ENCODE measurements at regions not wholly inside any gene's neighbourhood (a gene's known extent, or its start where the extent isn't known, plus 50 kb on each side); places are given as distances from the start of the nearest gene placed in this dataset.
"Not testable (repeated sequence)": the region's sequence is repeated elsewhere in the genome, so short reads cannot be mapped to it uniquely, and the experiment has no call there.

DNA sequence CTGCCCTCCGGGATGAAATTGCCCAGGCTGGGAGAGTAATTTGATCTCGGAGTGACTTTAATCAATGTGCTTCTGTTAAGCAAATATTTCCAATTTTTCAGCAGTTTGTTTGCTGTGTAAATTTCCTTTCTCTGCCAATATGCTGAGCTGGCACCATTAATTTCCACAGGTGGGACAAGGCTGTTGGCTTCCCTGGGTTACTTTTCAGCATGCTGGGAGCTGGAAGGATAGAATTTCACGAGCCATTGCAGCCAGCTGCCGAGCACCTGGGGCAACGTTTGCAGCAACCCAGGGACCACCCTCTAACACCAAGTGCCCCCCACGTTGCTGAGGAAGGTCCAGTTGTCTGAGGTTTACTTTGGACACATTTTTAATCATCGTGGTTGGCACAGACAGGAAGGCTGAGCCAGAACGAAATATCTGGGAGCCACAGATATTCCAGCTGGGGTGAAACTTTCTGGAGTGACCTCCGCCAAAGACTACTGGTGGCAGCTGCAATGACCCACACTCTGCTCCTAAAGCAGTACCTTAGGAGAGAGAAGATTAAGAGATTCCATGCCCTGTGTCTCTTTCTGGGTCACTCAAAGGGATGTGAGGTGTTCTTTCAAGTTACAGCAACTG is 293.3 kb upstream of the RGMA start:
- intact Hi-C loops (cut with micrococcal nuclease), result no loop called here

DNA sequence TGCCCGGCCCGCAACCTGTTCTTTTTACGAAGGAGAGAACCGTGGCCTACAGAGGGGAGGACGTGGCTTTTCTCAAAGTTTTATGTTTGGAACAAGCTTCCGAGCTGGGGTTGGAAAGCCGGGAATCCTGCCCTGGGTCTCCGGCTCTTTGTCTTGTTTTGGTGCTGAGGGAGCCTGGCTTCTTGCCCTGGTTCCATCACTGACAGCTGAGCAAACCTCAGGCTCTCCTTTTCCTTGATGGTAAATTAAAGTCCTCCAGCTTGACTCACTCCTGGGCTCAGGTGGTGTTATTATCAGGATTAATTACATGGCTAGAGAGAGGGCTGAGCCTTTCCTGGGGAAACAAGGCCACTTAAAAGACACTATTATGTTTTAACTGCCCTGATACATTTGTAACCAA is 289.5 kb upstream of the RGMA start:
- intact Hi-C loops (cut with micrococcal nuclease), result no loop called here

DNA sequence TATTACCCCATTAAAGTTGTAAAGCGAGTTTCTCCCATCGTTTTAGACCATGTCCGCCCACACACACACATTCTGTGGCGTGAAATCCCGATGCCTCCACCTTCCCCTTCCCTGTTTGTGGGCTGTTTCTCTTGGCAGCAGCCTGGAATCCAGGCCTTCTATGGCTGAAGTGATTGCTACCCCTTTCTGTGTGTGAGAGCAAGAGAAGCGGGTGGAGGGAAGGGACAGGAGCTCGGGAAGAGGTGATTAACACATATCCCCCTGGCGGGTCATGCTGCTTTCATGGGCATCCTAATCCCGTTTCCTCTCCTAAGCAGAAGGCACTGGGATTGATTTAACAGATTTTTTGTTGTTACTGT is 283.8 kb upstream of the RGMA start:
- intact Hi-C loops (cut with micrococcal nuclease), result no loop called here

DNA sequence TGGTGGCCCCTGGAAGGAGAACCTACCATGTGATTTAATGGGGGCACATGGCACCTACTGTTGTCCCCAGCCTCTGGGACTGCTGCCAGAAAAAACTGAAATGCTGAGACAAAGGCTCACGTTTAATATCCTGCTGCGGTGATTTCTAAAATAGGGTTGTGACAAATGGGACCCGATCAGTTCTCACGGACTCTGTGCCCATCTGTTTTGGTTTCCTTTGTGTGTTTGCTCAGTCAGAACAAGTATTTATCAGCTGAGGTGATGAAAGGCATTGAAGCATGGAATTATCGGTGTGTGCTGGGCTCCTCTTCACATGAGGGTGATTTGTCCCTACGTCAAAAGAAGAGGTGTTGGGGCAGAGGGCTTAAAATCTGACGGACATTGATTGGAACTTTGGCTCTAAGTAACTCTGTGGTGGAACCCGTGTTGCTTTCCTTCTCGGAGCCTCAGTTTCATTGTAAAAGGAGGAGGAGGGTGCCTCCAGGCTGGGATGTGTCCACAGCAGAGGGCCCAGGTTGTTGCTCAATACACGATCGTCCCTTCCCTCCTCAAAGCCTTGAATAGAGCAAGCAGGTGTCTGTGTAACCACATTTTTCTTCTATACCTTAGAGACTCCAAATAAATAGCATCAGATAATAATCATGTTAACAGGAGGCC is 283.3 kb upstream of the RGMA start:
- intact Hi-C loops (cut with micrococcal nuclease), result no loop called here

DNA sequence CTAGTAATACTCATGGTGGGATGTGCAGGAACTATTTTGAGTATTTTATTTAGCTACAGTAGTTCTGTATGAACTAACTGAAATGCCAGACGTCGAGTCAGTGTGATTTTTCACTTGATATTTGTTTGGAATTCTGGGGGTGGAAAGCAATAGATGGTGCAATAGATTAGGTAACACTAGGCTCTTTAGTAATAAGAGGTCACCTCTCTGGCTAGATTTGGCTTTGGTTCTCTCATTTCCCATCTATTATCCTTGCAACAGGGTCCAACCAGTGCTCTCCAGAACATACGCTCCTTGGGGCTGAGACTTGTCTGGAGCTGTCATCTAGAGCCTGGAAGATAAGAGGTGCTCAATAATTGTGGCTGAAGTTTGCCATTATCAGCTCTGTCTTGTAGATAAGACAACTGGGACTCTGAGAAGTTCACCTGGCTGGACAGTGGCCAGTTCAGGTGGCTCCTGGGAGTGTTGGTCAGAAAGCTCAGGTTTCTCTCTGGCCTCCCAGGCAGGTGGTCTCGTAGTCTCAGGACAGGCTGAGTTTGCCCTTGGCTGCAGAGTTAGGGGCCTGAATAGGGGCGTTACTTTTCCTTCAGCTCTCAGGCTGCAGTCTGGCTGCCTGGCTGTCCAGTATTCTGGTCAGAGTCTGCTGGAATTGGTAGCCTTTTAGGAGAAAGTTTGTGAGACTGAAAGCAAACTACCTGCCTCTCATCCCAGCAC is 277.5 kb upstream of the RGMA start:
- intact Hi-C loops (cut with micrococcal nuclease), result no loop called here

DNA sequence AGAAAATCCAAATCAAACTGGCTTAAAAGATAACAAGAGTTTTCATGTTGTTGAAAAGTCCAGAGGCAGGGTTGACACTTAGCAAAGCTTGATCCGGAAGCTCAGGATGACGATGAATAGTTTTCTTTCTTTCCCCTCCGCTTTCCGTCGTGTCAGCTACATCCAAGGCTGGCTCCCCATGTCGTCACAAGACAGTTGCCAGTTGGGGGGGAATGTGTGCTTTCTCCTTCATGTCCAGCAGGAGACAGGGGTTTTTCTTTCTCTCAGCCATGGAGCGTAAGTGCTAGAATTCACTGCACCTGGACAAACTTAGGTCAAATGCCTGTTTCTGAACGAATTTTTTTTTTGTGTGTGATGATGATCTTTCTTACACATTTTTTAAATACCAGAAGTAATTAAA is 273.8 kb upstream of the RGMA start:
- intact Hi-C loops (cut with micrococcal nuclease), result no loop called here

DNA sequence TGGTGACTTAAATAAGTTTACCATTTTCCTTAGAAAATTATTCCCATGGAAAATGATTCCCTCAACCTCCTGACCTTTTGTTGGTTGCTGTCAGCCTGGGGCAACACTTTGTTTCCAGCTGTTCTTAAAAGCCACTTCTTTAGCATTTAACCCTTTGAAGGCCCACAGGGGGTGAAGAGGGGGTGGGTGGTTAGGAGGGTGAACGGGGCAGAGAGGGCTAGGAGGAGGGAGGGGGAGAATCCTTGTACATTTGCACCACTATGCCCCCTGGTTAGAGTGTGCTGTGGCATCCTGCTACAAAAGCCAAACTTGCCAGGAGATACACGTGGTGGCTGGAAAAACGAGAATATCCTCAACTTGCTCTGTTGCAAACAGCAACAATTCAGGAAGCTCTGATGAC is 273.2 kb upstream of the RGMA start:
- intact Hi-C loops (cut with micrococcal nuclease), result no loop called here

DNA sequence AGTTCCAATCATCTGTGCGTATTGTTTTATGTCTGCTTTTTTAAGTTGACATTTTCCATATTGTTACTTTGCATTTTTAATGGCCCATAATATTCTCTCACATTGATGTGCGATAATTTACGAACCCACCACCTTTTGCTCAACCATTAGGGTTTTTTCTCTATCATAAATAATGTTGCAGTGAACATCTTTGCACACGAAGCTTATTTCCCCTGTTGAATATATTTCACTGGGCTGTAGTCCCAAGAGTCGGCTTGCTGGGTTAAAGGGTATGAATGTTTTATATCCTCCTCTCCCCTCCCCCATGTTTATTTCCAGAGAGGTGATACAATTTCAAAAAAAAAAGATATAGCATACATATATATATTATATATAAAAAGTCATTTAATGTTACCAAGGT is 272.7 kb upstream of the RGMA start:
- intact Hi-C loops (cut with micrococcal nuclease), result no loop called here

DNA sequence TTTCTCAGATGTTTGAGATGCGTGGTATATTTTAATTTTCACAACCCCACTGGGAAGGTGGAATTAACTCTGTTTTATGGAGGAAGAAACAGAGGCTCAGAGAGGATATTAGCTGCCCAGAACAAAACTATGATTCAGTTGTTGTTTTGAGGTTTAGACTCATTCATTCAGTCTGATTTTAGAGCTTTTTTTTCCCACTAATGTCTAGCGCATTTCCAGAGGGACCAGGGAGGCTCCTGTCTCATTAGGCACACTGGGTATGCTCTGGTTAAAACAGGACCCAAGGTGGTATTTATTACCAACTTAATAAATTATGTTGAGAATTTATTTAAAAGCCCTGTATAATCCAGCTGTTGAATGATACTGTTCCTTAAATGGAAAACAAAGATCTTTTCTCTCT is 272.0 kb upstream of the RGMA start:
- intact Hi-C loops (cut with micrococcal nuclease), result no loop called here

DNA sequence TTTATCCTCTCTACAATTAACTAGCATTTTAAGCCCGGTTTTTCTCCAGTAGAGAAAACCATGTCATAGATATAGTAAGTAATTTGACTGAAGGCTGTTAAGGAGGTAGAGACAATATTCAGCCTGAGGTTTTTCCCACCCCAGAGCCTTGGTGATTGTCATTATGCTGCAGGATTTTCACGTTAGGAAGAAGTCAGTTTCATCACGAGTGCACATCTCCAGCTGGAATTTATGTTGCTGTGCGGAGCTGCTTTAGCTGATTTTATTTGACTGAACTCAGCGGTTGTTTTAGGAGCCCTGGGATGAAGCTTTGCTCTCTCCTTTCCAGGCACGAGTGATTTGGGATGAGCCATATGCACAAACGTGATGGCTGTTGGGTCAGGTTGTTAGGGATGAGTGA is 271.3 kb upstream of the RGMA start:
- intact Hi-C loops (cut with micrococcal nuclease), result no loop called here

DNA sequence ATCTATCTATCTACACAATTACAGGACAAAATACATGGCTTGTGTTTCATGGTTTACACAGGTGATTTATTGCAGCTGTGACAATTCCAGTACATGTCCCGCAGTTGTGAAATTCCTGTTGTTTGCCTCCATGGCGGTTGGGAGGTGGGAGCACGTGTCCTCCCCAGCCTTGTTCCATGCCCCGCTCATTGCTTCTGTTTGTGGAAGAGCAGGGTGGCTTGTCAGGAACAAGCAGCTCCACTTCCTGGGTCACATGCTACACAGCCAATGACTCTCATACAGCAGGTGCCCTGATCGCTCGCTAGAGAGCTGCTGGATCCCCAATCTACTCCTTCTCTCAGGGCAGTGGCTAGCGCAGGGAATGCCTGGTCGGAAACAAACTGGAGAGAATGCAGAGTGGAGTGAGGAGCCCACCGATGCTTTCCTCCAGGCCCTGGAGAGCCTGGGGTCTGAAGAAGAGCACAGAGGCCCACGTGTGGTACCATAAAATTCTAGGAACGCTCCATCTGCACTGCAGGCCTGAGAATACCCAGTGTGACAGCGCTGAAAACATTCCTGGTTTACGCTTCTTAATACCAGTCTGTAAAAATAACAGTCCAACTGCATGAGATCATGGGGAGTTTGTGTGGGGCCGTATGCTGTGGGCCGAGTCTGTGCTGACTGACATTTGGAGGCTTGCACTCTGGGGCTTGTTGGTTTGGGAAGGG is 270.6 kb upstream of the RGMA start:
- intact Hi-C loops (cut with micrococcal nuclease), result no loop called here

DNA sequence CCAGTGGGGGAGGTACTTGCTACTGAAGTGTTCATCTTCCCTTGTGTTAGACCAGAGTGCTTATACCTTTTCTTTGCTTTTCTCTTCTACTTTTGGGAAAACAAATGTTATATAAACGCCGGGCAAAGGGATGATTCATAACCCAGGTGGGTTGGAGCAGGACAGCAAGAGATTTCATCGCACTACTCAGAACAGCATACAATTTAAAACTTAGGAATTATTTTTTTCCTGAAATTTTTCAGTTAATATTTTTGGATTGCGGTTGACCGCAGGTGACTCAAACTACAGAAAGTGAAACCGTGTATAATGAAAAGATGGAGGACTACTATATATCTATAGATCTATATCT is 270.0 kb upstream of the RGMA start:
- intact Hi-C loops (cut with micrococcal nuclease), result no loop called here

DNA sequence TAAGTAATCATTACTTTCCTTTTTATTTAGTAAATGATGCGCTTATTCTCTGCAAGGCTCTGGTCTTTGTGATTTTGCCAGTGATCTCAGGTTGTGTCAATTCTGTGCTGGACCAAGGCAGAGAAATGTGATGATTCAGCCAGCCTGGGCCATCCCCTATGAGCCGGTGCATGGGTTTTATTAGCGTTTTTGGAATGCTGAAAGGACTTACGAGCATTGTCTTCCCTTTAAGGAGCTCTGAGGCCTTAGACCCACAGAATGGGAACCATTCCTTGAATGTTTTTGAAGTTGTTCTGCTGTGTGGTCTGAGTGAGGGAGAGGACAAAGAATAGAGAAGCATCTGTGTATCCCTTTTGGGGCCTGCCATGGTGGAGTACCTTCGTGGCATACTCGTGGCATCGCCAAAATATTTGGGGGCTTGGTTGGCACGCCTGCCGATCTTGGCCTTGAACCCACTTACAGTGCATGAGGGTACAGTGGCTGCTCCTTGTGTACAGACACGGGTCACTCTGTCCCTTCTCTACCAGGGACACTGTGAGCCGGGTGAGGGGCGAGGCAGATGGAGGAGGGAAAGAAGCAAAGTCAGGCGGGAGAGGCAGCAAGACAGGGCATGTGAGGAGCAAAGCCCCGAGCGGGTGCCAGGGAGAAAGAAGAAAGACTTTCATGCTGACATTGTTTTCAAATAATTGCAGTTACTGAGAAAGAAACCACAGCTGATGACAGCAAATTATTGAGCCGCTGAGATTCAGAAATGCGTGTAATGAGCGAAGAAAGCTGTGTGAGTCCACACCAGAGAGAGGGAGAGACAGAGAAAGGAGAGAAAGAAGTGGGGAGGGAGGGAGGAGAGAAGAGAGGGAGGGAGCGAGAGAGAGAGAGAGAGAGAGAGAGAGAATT is 269.4 kb upstream of the RGMA start:
- intact Hi-C loops (cut with micrococcal nuclease), result no loop called here

DNA sequence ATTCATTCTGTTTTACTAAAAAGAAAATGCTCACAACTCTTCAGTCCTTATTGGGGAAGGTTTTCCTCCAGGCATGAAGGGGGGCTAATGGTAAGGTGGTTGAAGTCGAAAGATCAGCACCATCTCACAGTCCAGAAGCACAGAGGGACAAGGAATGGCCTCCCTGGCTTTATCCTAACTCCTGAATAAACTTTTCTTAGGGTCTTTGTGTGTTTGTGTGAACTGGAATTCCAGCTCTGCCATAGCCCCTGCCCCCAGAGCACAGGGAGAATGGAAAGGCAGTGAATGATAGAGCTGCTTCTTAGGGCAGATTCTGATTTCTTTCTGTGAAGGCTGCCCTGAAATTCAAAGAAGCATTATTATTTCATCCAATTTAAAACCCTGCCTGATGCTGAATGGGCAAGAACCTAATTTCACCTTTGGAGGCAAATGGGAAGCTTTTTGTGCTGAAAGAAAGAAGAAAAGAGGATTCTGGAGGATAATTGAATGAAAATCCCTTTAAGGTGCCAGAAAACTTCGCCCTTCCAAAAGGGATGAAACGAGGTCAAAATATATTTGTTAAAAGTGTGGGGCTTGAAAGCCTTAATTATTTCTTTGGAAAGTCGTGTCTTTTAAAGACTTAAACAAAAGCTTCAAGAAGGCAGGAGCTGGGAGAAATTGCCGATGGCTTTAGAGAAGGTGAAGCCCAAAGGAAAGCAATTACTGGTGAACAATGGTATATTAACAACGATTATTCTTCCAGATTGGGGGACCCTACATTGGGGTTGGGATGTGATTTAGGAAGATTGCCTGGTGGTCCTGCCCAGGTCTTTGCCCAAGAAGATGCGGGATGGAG is 259.9 kb upstream of the RGMA start:
- intact Hi-C loops (cut with micrococcal nuclease), result no loop called here

DNA sequence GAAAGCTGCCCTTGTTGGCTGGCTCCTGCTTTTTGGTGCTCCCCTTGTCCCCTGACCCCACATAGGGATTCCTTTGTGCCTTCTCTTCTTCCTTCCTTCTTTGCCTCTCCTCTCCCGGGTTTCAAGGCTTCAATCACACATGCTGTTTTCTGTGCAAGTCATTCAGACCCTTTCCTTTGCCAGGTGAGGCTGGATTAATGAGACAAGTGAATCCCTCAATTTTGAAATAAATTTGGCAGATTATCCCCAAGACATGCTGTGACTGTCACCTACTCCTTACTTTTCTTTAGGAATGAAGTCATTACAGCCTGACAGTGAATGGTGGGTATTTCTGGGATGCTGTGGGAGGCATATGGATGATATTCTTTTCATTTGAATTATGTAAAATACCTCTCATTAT is 259.0 kb upstream of the RGMA start:
- intact Hi-C loops (cut with micrococcal nuclease), result no loop called here

DNA sequence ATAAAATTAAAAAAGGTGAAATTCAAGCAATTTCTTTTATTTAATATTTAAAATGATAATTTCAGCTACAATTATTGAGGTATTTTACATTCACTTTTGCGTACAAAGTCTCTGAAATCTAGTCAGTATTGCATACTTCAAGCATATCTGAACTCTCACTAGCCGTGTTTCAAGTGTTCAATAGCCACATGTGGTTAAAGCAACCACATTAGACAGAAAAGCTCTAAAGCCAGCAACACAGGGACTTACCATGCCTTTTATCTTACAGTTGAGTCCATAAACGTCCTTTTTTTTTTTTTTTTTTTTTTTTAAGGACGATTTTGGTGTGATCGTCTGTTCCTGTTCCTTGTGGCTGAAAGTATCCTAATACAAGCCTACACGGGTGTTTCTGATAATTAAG is 257.0 kb upstream of the RGMA start:
- intact Hi-C loops (cut with micrococcal nuclease), result no loop called here

DNA sequence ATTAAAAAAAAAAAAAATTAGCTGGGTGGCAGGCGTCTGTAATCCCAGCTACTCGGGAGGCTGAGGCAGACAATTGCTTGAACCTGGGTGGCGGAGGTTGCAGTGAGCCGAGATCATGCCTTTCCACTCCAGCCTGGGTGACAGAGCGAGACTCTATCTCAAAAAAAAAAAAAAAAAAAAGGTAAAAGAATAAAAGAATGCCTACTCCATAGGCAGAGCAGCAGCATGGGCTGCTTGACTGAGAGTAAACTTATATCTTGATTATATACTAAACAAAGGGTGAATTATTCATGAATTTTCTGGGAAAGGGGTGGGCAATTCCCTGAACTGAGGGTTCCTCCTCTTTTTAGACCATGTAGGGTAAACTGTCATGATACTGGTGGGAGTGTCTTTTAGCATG is 254.4 kb upstream of the RGMA start:
- intact Hi-C loops (cut with micrococcal nuclease), result not testable (repeated sequence)

DNA sequence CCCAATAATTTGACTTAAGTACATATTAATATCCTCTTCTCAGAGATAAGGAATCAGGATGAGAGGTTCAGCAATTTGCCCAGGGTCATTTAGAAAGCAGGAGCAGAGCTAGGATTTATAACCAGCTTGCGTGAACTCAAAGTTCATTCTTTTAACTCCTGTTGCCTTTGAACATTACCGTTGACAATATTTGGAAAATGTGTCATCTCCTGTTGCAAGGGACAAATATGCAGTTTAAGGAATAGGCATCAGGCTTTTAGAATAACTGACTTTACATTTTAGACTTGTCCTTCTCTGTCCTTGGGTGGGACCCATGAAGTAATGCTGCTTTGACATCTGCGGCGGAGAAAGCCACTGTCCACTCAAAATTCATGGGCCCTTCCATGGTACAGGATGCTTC is 252.2 kb upstream of the RGMA start:
- intact Hi-C loops (cut with micrococcal nuclease), result no loop called here

DNA sequence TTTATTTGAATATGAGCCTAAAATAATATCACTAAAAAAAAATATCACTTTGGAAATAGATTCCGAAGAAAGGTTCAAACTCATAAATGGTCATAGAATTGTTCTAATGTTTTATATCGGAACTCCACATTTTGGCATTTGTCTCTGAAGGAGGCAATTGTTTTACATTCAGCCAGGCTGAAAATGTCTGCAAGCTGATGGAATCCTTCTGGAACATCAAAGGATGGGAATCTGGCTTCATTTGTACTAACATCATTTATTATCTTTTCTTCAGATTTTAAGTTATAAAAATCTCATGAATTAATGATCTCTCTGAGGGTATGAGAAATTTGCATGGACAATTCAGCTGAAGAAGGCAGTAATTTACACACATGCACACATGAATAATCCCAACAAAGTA is 251.4 kb upstream of the RGMA start:
- intact Hi-C loops (cut with micrococcal nuclease), result no loop called here

DNA sequence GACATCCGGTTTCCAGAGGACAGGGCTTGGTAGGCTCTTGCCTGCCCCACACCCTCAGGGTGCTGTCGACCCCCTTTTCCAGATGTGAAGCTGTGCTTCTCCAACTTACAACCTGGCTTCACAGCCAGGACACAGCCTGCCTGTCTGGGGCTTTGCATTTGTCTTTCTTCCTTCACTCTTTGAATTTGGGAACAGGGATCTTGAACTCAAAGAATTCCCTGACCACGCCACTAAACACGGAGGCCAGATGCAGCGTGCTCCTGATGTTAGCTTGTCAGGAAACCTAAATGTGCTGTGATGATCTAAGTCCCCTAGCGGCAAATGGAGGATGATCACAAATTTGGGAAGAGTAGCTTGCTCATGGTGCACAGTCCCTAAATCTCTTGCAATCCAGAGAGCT is 244.8 kb upstream of the RGMA start:
- intact Hi-C loops (cut with micrococcal nuclease), result no loop called here

DNA sequence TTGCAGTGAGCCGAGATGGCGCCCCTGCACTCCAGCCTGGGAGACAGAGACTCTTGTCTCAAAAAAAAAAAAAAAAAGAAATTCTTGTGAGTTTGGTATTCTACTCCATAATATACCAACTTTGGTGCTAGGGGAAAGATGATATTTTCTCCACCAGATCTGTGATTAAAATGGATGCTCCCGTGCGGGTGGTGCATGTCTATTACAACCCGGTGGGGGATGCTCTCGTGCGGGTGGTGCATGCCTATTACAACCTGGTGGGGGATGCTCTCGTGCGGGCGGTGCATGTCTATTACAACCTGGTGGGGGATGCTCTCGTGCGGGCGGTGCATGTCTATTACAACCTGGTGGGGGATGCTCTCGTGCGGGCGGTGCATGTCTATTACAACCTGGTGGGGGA is 244.1 kb upstream of the RGMA start:
- intact Hi-C loops (cut with micrococcal nuclease), result not testable (repeated sequence)

Data from T-helper 2 cell treated with Interferon-gamma antibody and Interleukin-4, amounts not matched to agents 100 ng/mL and 5 ng/mL, for 36 hours (primary cell).